Sigmoid colon (tissue), 6 donors: ENCODE measurements at regions not wholly inside any gene's neighbourhood (a gene's known extent, or its start where the extent isn't known, plus 50 kb on each side); places are given as distances from the start of the nearest gene placed in this dataset.
A peak's percentile ranks its signal among the peaks of the same experiment; 100 is the strongest.

Source experiments
- DNase-seq: peaks from one replicate; pipeline ENCODE4 v3.0.0-alpha.2; 2019
- H3K27ac ChIP-seq, 4 donors: fragments of 200-600 bp; sonication (generic); one replicate each; pipeline ENCODE4 v1.5.1; 2016 to 2019; ENCODE audit warnings: mild to moderate bottlenecking in 1 of 4
- H3K27me3 ChIP-seq, 3 donors: fragments of 200-600 bp; sonication (generic); one replicate each; pipeline ENCODE4 v1.5.1; 2019; ENCODE audit warnings: mild to moderate bottlenecking in 1 of 3
- H3K36me3 ChIP-seq, 4 donors: fragments of 200-600 bp; sonication (generic); one replicate each; pipeline ENCODE4 v1.5.1; 2016 to 2019
- H3K4me1 ChIP-seq, 4 donors: fragments of 200-600 bp; sonication (generic); one replicate each; pipeline ENCODE4 v1.5.1; 2017 to 2019
- H3K4me3 ChIP-seq, 4 donors: fragments of 200-600 bp; sonication (generic); one replicate each; pipeline ENCODE4 v1.5.1; 2017 to 2019; ENCODE audit warnings: mild to moderate bottlenecking in 2 of 4, moderate library complexity in 1 of 4
- H3K9me3 ChIP-seq, 4 donors: fragments of 200-600 bp in 3 of 4; sonication (generic) in 3 of 4; one replicate each; pipeline versions ENCODE4 v1.5.1 to v1.6.1; 2013 to 2019
- EP300 ChIP-seq, 4 donors: sonication (generic); formaldehyde crosslinking; IDR thresholded peaks; one replicate each; pipeline ENCODE4 v1.6.1; 2017; ENCODE audit warnings: antibody characterized with exemption in 4 of 4
- POLR2A ChIP-seq, 2 donors: fragments of 450-650 bp; IDR thresholded peaks; one replicate each; pipeline ENCODE4 v1.6.1; 2016; ENCODE audit warnings: antibody characterized with exemption in 2 of 2, mild to moderate bottlenecking in 2 of 2, moderate library complexity in 2 of 2
- POLR2AphosphoS5 ChIP-seq, 4 donors: sonication (generic); formaldehyde crosslinking; IDR thresholded peaks; one replicate each; pipeline ENCODE4 v1.6.1; 2017; ENCODE audit warnings: antibody characterized with exemption in 4 of 4
- WGBS, 2 donors: extraction: QIAGEN DNeasy Blood & Tissue Kit; methylation state at CpG; one replicate each; pipeline ENCODE4 v1.1.7; 2013; 5-methylcytosine and 5-hydroxymethylcytosine counted together
- intact Hi-C: fragments of 100-400 bp; cut with DNase I; formaldehyde crosslinking; loops from one replicate; pipeline ENCODE4 v1.15.1; 2023
- TF ChIP-seq, protein P1 (sequence below), 4 experiments: fragments of 450-650 bp in 3 of 4; fragments of 200-600 bp in 1 of 4; IDR thresholded peaks; one replicate each; pipeline ENCODE4 v1.5.1; 2016 to 2019; ENCODE audit warnings: antibody characterized with exemption in 4 of 4, mild to moderate bottlenecking in 3 of 4, moderate library complexity in 2 of 4
- donor health status: healthy with polysubstance abuse.
- donor health status: healthy.

DNA sequence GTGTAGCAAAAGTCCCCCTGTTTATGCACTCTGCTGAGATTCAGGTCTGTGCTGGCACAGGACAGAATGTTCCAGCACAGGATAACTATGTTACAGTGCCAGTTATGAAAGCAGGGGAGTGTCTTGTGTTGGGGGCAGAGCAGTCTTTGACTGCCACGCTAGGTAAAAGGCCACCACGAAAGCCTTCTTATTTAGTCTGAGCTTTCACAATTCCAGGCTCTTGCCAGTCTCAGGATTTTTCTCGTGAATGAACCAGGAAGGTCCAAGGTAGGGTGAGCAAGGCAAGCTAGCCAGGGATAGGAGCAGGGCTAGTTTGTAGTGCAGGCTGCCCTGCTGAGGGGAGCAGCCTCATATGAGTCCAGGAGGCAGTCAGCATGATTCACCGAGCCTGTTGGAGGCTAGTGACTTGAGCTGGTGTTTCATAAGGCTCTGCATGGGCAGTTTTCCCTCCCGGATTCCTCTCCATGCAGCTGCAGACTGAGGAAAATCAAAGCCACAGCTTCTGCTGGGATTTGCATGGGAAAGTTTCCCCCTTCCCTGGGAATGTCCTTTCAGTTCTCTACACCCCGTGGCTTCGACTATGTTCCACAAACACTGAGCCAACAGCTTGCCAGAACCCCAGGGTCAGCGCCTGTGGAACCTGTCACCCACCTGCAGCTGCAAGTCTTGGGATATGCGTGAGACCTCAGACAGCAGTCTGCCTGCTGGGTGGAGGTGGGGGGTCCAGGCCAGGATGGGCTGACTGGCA lies 112.3 kb downstream of the JCAD start:
- H3K4me1 ChIP-seq: peaks cover 0 to 35% (median 26%) of the 10 kb centered on the region in 4 donors
- intact Hi-C loops: loop anchor here (5.0 kb wide), 1 partner anchor 75 kb away; no protein-coding TSS in a partner anchor
- peak overlapping the region; percentile 72 to 84 (median 78) for H3K27ac ChIP-seq
- H3K27me3 ChIP-seq: no peaks in the 10 kb centered on the region
- H3K36me3 ChIP-seq: no peaks in the 10 kb centered on the region
- H3K4me3 ChIP-seq: no peak overlapping the region
- 67 to 77% methylated on average over 9 of the region's 9 CpGs for WGBS, 2 donors
- TF ChIP-seq, protein P1, sequence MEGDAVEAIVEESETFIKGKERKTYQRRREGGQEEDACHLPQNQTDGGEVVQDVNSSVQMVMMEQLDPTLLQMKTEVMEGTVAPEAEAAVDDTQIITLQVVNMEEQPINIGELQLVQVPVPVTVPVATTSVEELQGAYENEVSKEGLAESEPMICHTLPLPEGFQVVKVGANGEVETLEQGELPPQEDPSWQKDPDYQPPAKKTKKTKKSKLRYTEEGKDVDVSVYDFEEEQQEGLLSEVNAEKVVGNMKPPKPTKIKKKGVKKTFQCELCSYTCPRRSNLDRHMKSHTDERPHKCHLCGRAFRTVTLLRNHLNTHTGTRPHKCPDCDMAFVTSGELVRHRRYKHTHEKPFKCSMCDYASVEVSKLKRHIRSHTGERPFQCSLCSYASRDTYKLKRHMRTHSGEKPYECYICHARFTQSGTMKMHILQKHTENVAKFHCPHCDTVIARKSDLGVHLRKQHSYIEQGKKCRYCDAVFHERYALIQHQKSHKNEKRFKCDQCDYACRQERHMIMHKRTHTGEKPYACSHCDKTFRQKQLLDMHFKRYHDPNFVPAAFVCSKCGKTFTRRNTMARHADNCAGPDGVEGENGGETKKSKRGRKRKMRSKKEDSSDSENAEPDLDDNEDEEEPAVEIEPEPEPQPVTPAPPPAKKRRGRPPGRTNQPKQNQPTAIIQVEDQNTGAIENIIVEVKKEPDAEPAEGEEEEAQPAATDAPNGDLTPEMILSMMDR (IDR thresholded peaks at IDR 0.05): no peak
- peak; percentile 86 to 98 (median 88) for TF ChIP-seq EP300 (IDR thresholded peaks at IDR 0.05)
- peak; percentile 68 to 85 (median 72) for TF ChIP-seq POLR2AphosphoS5 (IDR thresholded peaks at IDR 0.05)
- DNase-seq: peak; percentile 88
- no peaks in the 10 kb centered on the region for H3K9me3 ChIP-seq

DNA sequence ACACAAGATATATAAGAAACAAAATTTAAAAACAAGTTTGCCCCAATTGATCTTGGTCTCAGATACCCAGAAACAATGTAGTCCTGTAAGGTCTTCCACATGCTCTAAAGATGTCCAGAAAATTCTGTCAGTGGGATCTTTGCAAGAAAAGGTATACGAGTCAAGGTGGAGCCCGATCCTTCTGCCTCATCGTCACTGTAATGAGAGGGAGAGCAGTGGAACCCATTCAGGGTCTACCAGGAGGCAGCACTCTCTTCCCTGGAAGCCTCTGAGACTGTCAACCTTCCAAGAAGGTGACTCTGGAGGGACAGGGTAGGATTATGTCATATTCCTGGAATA lies 112.8 kb downstream of the JCAD start:
- no peaks in the 10 kb centered on the region for H3K9me3 ChIP-seq
- no peak for DNase-seq
- no peak overlapping the region for H3K4me3 ChIP-seq
- peaks cover 0 to 35% (median 26%) of the 10 kb centered on the region in 4 donors for H3K4me1 ChIP-seq
- intact Hi-C loops: loop anchor here (5.0 kb wide), 1 partner anchor 74 kb away; no protein-coding TSS in a partner anchor
- TF ChIP-seq, protein P1 (IDR thresholded peaks at IDR 0.05): no peak
- TF ChIP-seq POLR2A (IDR thresholded peaks at IDR 0.05) (no peak), POLR2AphosphoS5 (IDR thresholded peaks at IDR 0.05) (no peak), EP300 (IDR thresholded peaks at IDR 0.05) (no peak)
- H3K27ac ChIP-seq: peak overlapping the region; percentile 72 to 84 (median 78)
- WGBS, 2 donors: 83 to 93% methylated on average over 3 of the region's 3 CpGs
- no peaks in the 10 kb centered on the region for H3K36me3 ChIP-seq
- H3K27me3 ChIP-seq: no peaks in the 10 kb centered on the region

DNA sequence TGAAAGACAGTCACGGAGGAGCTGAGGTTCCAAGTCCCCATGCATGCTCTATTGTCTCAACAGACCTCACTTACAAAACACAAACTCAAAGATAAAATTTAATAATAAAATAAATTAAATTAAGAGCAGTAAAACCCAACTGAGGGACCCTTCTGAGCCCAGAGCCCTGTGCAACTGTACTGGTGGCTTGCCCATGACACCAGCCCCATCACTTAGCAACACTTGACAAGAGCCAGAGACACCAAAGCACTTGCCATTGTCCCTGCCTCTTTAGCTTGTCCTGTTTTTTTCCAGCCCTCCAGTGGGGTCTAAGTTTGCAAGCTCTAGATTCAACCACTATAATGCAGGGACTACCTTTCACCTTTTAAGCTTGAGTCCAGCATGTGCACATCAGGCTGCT lies 117.9 kb downstream of the JCAD start:
- no peak for DNase-seq
- intact Hi-C loops: no loop called here
- Histone ChIP-seq H3K27me3 (no peaks in the 10 kb centered on the region), H3K36me3 (no peaks in the 10 kb centered on the region), H3K4me3 (no peak overlapping the region), H3K27ac (no peak overlapping the region), H3K9me3 (no peaks in the 10 kb centered on the region), H3K4me1 (peaks cover 0 to 6% (median 1%) of the 10 kb centered on the region in 4 donors)
- 90 to 96% methylated on average over 1 of the region's 1 CpG for WGBS, 2 donors
- TF ChIP-seq, protein P1 (IDR thresholded peaks at IDR 0.05): no peak
- TF ChIP-seq POLR2AphosphoS5 (IDR thresholded peaks at IDR 0.05) (no peak), EP300 (IDR thresholded peaks at IDR 0.05) (no peak), POLR2A (IDR thresholded peaks at IDR 0.05) (no peak)

DNA sequence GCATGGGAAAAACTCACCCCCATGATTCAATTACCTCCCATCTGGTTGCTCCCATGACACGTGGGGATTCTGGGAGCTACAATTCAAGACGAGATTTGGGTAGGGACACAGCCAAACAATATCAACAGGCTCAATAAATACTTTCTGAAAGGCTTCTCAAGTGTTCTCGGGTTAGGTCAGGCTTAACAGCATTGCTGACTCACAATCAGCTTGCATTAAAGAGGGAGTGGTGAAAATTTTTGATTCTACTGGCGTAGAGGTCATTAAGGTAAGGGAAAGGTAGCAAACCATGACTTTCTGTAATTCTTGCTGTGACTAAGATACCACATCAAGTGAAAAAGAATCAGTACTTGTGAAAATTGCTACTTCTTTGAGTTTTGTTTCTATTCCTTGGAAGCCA lies 126.4 kb downstream of the JCAD start:
- H3K4me1 ChIP-seq: no peaks in the 10 kb centered on the region
- no peaks in the 10 kb centered on the region for H3K36me3 ChIP-seq
- TF ChIP-seq EP300 (IDR thresholded peaks at IDR 0.05): no peak
- no peaks in the 10 kb centered on the region for H3K9me3 ChIP-seq
- no peak overlapping the region for H3K27ac ChIP-seq
- intact Hi-C loops: no loop called here
- no peaks in the 10 kb centered on the region for H3K27me3 ChIP-seq
- H3K4me3 ChIP-seq: no peak overlapping the region
- no peak for DNase-seq
- WGBS, 2 donors: 61 to 84% methylated on average over 4 of the region's 4 CpGs

DNA sequence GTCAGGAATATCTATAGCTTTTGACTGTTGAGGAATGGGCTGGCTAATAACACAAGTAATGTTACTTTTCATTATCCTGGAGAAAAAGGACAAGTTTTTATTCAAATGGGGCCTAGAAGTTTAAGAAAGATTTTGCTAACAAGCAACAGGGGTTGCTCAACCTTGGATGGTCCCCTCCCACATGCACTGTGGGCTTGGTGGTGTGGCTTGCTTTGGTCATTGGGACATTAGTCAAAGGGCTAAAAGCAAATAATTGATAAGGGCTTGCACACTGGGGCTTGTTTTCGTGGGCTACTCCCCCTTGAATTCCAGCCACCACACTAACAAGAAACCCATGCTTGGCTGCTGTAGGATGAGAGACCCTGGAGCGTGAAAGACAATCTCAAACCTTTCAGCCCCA lies 127.6 kb downstream of the JCAD start:
- WGBS, 2 donors: 58 to 80% methylated on average over 2 of the region's 2 CpGs
- intact Hi-C loops: no loop called here
- no peak for TF ChIP-seq POLR2A (IDR thresholded peaks at IDR 0.05)
- TF ChIP-seq, protein P1 (IDR thresholded peaks at IDR 0.05): no peak
- no peak for TF ChIP-seq POLR2AphosphoS5 (IDR thresholded peaks at IDR 0.05)
- Histone ChIP-seq H3K9me3 (no peaks in the 10 kb centered on the region), H3K4me1 (no peaks in the 10 kb centered on the region), H3K27ac (no peak overlapping the region), H3K36me3 (no peaks in the 10 kb centered on the region), H3K4me3 (no peak overlapping the region), H3K27me3 (no peaks in the 10 kb centered on the region)
- no peak for DNase-seq
